H1 (cell line): ENCODE measurements at regions not wholly inside any gene's neighbourhood (a gene's known extent, or its start where the extent isn't known, plus 50 kb on each side); places are given as distances from the start of the nearest gene placed in this dataset.

Experiments
- GABPA ChIP-seq: IDR thresholded peaks from 2 replicates; pipeline ENCODE4 v1.6.1; 2011; ENCODE audit warnings: mild to moderate bottlenecking, low read length, moderate library complexity, borderline replicate concordance; ENCODE audit not compliant: insufficient read depth

- TF ChIP-seq GABPA = no peak
- TF ChIP-seq, all 59 proteins: peak for 0
Measured at GRCh38 chr4:23070848-23071570, 378.3 kb downstream of the GBA3 start (continued).
